WTC11 (cell line): ENCODE measurements at regions not wholly inside any gene's neighbourhood (a gene's known extent, or its start where the extent isn't known, plus 50 kb on each side); places are given as distances from the start of the nearest gene placed in this dataset.

Experiments used
- ATAC-seq: fragments of 200-7000 bp; cut with Tn5 transposase; 2 replicates; pipeline ENCODE4 v1.10.0; 2021; ENCODE audit warnings: mild to moderate bottlenecking, moderate library complexity
- CTCF ChIA-PET: fragments of 300-600 bp; sonication (Branson Sonifier 250); formaldehyde crosslinking; loops from one replicate; lab custom pipeline; 2021; ENCODE audit warnings: antibody characterized with exemption; lab: Charles Lee
- POLR2A ChIA-PET: fragments of 350-600 bp; sonication (Branson Sonifier 250); formaldehyde crosslinking; loops from one replicate; lab custom pipeline; 2021; ENCODE audit warnings: antibody characterized with exemption; lab: Charles Lee
- DNase-seq: peaks from one replicate; pipeline ENCODE4 v3.0.0; 2021; ENCODE audit warnings: low spot score
- H3K27ac Mint-ChIP-seq: 2 replicates; pipeline ENCODE4 v1.8.0; 2021; ENCODE audit warnings: mixed read lengths
- H3K27me3 Mint-ChIP-seq: 2 replicates; pipeline ENCODE4 v1.8.0; 2021; ENCODE audit warnings: low read depth, mild to moderate bottlenecking, moderate library complexity, mixed read lengths
- H3K36me3 Mint-ChIP-seq: 2 replicates; pipeline ENCODE4 v1.8.0; 2021; ENCODE audit warnings: mixed read lengths
- H3K4me1 Mint-ChIP-seq: 2 replicates; pipeline ENCODE4 v1.8.0; 2022; ENCODE audit warnings: mixed read lengths
- H3K4me3 Mint-ChIP-seq: 2 replicates; pipeline ENCODE4 v1.8.0; 2021; ENCODE audit warnings: mild to moderate bottlenecking, moderate library complexity, mixed read lengths
- H3K9me3 Mint-ChIP-seq: 2 replicates; pipeline ENCODE4 v1.8.0; 2021; ENCODE audit warnings: mixed read lengths
- ATF1 ChIP-seq: sonication (generic); formaldehyde crosslinking; IDR thresholded peaks from 2 replicates; pipeline ENCODE4 v1.8.1; 2023; ENCODE audit warnings: mild to moderate bottlenecking, moderate library complexity, missing genetic modification reagents
- FOXJ3 ChIP-seq: sonication (generic); formaldehyde crosslinking; IDR thresholded peaks from 2 replicates; pipeline ENCODE4 v1.9.0; 2021; ENCODE audit warnings: missing genetic modification reagents, mild to moderate bottlenecking, borderline replicate concordance
- HMGXB4 ChIP-seq: sonication (generic); formaldehyde crosslinking; IDR thresholded peaks from 2 replicates; pipeline ENCODE4 v1.8.1; 2023; ENCODE audit warnings: mild to moderate bottlenecking, moderate library complexity, missing genetic modification reagents
- IRF2 ChIP-seq: sonication (generic); formaldehyde crosslinking; IDR thresholded peaks from 2 replicates; pipeline ENCODE4 v1.8.0; 2022; ENCODE audit warnings: low read depth, missing genetic modification reagents, borderline replicate concordance
- NFATC4 ChIP-seq: fragments of 250-450 bp; sonication (Bioruptor Pico); IDR thresholded peaks from 2 replicates; pipeline ENCODE4 v1.9.0; 2021; ENCODE audit warnings: mild to moderate bottlenecking
- NFYB ChIP-seq: sonication (generic); formaldehyde crosslinking; conservative IDR thresholded peaks from 2 replicates; pipeline ENCODE4 v1.8.0; 2022; ENCODE audit warnings: low read depth, missing genetic modification reagents
- NR2C2 ChIP-seq: sonication (generic); formaldehyde crosslinking; IDR thresholded peaks from 2 replicates; pipeline ENCODE4 v1.8.0; 2022; ENCODE audit warnings: mild to moderate bottlenecking, missing genetic modification reagents
- NR3C1 ChIP-seq: sonication (generic); formaldehyde crosslinking; conservative IDR thresholded peaks from 2 replicates; pipeline ENCODE4 v1.8.1; 2023; ENCODE audit warnings: low read depth, mild to moderate bottlenecking, missing genetic modification reagents
- SMAD4 ChIP-seq: sonication (generic); formaldehyde crosslinking; IDR thresholded peaks from 2 replicates; pipeline ENCODE4 v1.8.0; 2022; ENCODE audit warnings: mild to moderate bottlenecking, missing genetic modification reagents
- SOX15 ChIP-seq: fragments of 250-450 bp; sonication (Bioruptor Pico); IDR thresholded peaks from 2 replicates; pipeline ENCODE4 v1.9.0; 2021; ENCODE audit warnings: mild to moderate bottlenecking
- TEAD4 ChIP-seq: sonication (generic); formaldehyde crosslinking; IDR thresholded peaks from 2 replicates; pipeline ENCODE4 v1.8.0; 2022; ENCODE audit warnings: mild to moderate bottlenecking, missing genetic modification reagents
- USF2 ChIP-seq: sonication (generic); formaldehyde crosslinking; IDR thresholded peaks from 2 replicates; pipeline ENCODE4 v1.8.1; 2023; ENCODE audit warnings: mild to moderate bottlenecking, missing genetic modification reagents, moderate library complexity
- ZNF219 ChIP-seq: sonication (generic); formaldehyde crosslinking; IDR thresholded peaks from 2 replicates; pipeline ENCODE4 v1.8.0; 2023; ENCODE audit warnings: missing genetic modification reagents, mild to moderate bottlenecking, borderline replicate concordance
- ZNF416 ChIP-seq: fragments of 250-450 bp; sonication (Bioruptor Pico); IDR thresholded peaks from 2 replicates; pipeline ENCODE4 v1.9.0; 2021; ENCODE audit warnings: mild to moderate bottlenecking, inconsistent platforms
- ZNF423 ChIP-seq: fragments of 250-450 bp; sonication (Bioruptor Pico); IDR thresholded peaks from 2 replicates; pipeline ENCODE4 v2.1.2; 2022; ENCODE audit warnings: mild to moderate bottlenecking, moderate library complexity
- ZSCAN18 ChIP-seq: fragments of 250-450 bp; sonication (Bioruptor Pico); IDR thresholded peaks from 2 replicates; pipeline ENCODE4 v2.1.2; 2022; ENCODE audit warnings: mild to moderate bottlenecking, moderate library complexity
- TF ChIP-seq, protein P1 (sequence below): sonication (generic); formaldehyde crosslinking; IDR thresholded peaks from 2 replicates; pipeline ENCODE4 v1.8.0; 2022; ENCODE audit warnings: missing genetic modification reagents
- TF ChIP-seq, protein P2 (sequence below): fragments of 250-450 bp; sonication (Bioruptor Pico); IDR thresholded peaks from 2 replicates; pipeline ENCODE4 v1.8.0; 2021; ENCODE audit warnings: mild to moderate bottlenecking
- TF ChIP-seq, protein P3 (sequence below): sonication (generic); formaldehyde crosslinking; IDR thresholded peaks from 2 replicates; pipeline ENCODE4 v1.8.0; 2022; ENCODE audit warnings: mild to moderate bottlenecking, missing genetic modification reagents

DNA sequence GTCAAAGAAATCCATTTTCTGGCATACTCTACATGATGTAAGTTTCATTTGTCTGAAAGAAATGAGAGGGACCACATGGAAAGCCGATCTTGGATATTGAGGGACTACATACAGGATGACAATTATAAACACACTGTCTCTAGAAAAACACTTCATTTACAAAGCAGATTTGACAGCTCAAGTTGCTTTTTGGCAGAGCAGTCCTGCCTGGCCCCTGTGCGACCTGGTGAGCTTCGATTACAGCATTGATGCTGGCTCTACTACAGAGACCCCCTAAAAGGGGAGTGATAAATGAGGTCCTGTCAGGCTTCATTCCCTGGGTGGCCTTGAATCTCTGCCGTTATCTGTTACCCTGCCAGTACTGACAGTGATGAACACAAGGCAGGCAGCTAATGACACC is 215.2 kb upstream of the NOCT start (continued):
- TF ChIP-seq USF2 (CRISPR knock-in tag) = no peak
- TF ChIP-seq ZNF219 = no peak
- TF ChIP-seq HMGXB4 (CRISPR knock-in tag) = no peak
- TF ChIP-seq, protein P1, sequence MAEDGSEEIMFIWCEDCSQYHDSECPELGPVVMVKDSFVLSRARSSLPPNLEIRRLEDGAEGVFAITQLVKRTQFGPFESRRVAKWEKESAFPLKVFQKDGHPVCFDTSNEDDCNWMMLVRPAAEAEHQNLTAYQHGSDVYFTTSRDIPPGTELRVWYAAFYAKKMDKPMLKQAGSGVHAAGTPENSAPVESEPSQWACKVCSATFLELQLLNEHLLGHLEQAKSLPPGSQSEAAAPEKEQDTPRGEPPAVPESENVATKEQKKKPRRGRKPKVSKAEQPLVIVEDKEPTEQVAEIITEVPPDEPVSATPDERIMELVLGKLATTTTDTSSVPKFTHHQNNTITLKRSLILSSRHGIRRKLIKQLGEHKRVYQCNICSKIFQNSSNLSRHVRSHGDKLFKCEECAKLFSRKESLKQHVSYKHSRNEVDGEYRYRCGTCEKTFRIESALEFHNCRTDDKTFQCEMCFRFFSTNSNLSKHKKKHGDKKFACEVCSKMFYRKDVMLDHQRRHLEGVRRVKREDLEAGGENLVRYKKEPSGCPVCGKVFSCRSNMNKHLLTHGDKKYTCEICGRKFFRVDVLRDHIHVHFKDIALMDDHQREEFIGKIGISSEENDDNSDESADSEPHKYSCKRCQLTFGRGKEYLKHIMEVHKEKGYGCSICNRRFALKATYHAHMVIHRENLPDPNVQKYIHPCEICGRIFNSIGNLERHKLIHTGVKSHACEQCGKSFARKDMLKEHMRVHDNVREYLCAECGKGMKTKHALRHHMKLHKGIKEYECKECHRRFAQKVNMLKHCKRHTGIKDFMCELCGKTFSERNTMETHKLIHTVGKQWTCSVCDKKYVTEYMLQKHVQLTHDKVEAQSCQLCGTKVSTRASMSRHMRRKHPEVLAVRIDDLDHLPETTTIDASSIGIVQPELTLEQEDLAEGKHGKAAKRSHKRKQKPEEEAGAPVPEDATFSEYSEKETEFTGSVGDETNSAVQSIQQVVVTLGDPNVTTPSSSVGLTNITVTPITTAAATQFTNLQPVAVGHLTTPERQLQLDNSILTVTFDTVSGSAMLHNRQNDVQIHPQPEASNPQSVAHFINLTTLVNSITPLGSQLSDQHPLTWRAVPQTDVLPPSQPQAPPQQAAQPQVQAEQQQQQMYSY (CRISPR knock-in tag) = no peak
- TF ChIP-seq ZSCAN18 (CRISPR knock-in tag) = no peak

DNA sequence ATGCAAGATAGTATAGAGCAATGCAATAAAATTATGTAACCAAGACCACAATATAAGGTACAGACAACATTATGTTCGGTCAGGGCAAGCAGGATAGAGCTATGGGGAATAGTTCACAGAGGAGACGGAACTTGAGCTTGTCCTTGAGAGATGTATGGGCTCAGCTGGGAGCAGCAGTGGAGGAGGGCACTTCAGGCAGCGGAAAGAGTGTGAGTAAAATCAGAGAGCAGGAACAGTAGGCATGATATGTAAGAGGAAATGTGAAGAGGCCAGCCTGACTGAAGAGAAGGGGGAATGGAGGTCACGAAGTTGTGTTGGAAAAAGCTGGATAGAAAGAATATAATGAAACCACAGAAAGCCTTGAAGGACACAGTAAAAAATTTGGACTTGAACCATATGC is 217.2 kb upstream of the NOCT start:
- Mint-ChIP-seq H3K4me1 (peaks cover 5% of the 10 kb centered on the region), H3K9me3 (no peaks in the 10 kb centered on the region), H3K27ac (peak overlapping the region; percentile 30; the same call in 1 of the 2 replicates), H3K4me3 (no peak overlapping the region), H3K36me3 (no peaks in the 10 kb centered on the region), H3K27me3 (no peaks in the 10 kb centered on the region)
- ChIA-PET POLR2A (no interaction called here), CTCF (no interaction called here)
- ATAC-seq (peak; percentile 38; the same call in 1 of the 2 replicates), DNase-seq (no peak)
- no peak for TF ChIP-seq TEAD4 (CRISPR knock-in tag)
- TF ChIP-seq ATF1 (CRISPR knock-in tag) = no peak
- TF ChIP-seq NFYB = no peak
- no peak for TF ChIP-seq ZSCAN18 (CRISPR knock-in tag)
- TF ChIP-seq SOX15 (CRISPR knock-in tag) = no peak
- TF ChIP-seq, protein P2, sequence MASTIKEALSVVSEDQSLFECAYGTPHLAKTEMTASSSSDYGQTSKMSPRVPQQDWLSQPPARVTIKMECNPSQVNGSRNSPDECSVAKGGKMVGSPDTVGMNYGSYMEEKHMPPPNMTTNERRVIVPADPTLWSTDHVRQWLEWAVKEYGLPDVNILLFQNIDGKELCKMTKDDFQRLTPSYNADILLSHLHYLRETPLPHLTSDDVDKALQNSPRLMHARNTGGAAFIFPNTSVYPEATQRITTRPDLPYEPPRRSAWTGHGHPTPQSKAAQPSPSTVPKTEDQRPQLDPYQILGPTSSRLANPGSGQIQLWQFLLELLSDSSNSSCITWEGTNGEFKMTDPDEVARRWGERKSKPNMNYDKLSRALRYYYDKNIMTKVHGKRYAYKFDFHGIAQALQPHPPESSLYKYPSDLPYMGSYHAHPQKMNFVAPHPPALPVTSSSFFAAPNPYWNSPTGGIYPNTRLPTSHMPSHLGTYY = no peak
- no peak for TF ChIP-seq SMAD4 (CRISPR knock-in tag)

DNA sequence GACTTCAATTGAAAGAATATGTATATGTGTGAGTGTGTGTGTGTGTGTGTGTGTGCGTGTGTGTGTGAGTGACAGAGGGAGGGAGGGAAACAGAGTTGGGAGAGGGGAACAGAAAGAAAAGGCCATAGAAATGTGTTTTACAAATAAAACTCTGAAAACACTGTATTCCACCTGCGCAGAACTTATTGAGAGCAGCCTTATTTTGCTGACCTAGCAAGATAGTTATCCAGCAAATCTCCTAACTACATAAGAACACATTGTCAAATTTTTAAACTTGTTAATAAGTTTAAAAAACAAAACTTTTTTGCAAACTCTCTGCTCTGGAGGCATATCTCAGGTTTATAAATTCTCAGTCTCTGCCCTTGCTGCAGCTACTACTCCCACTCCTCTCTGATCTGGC is 217.9 kb upstream of the NOCT start:
- Mint-ChIP-seq H3K4me3 (no peak overlapping the region), H3K27ac (no peak overlapping the region), H3K27me3 (no peaks in the 10 kb centered on the region), H3K9me3 (no peaks in the 10 kb centered on the region), H3K36me3 (no peaks in the 10 kb centered on the region), H3K4me1 (peaks cover 12% of the 10 kb centered on the region)
- ChIA-PET CTCF (no interaction called here), POLR2A (no interaction called here)
- ATAC-seq (no peak), DNase-seq (no peak)
- TF ChIP-seq HMGXB4 (CRISPR knock-in tag) (no peak), ZNF423 (CRISPR knock-in tag) (no peak), NR3C1 (CRISPR knock-in tag) (no peak), NFATC4 (no peak), NR2C2 (CRISPR knock-in tag) (no peak), TEAD4 (CRISPR knock-in tag) (no peak), ZNF416 (CRISPR knock-in tag) (no peak), IRF2 (CRISPR knock-in tag) (no peak), FOXJ3 (no peak)
- TF ChIP-seq, protein P3, sequence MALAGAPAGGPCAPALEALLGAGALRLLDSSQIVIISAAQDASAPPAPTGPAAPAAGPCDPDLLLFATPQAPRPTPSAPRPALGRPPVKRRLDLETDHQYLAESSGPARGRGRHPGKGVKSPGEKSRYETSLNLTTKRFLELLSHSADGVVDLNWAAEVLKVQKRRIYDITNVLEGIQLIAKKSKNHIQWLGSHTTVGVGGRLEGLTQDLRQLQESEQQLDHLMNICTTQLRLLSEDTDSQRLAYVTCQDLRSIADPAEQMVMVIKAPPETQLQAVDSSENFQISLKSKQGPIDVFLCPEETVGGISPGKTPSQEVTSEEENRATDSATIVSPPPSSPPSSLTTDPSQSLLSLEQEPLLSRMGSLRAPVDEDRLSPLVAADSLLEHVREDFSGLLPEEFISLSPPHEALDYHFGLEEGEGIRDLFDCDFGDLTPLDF (CRISPR knock-in tag) = no peak
